ENCODE measurements at regions not wholly inside any gene's neighbourhood (a gene's known extent, or its start where the extent isn't known, plus 50 kb on each side); places are given as distances from the start of the nearest gene placed in this dataset.

DNA sequence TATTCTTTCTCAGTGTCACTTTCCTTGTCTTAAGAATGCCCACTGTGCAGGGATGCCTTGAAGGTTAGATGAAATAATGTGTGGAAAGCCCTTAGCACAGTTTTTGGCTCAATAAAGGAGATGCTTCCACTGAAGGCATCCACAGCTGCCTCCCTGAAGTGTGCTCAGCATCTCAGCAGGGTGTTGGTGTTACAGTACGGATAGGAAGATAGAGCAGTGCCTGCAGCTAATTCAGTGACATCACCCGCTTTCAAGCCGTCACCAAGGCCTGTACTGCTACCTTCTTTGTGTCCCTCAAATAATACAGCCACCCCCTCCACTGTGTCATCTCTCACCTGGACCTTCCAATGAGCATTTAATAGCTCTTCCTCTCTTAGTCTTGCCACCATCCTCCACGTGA lies 59.0 kb downstream of the NDUFS5 start:
- DNase-seq (ENCODE audit: low spot score in 2 of 2), result no peak
- TF ChIP-seq POLR2A (IDR thresholded peaks at IDR 0.05), result no peak
- no peak for TF ChIP-seq CTCF (IDR thresholded peaks at IDR 0.05)
- H3K4me3 ChIP-seq (ENCODE audit: low read depth, poor library complexity, severe bottlenecking), result no peak overlapping the region
- WGBS, 2 donors, result 72 to 80% methylated on average over 4 of the region's 4 CpGs
- intact Hi-C loops (cut with DNase I; ENCODE audit: low total_unique reads), result no loop called here

GRCh38 chr1:39086386-39086785 lies 60.2 kb downstream of the NDUFS5 start:
- intact Hi-C loops (cut with DNase I; ENCODE audit: low total_unique reads), result no loop called here
- H3K4me3 ChIP-seq (ENCODE audit: low read depth, poor library complexity, severe bottlenecking), result no peak overlapping the region
- DNase-seq (ENCODE audit: low spot score in 2 of 2), result no peak
- TF ChIP-seq CTCF (IDR thresholded peaks at IDR 0.05) (no peak), POLR2A (IDR thresholded peaks at IDR 0.05) (no peak)
- WGBS, 2 donors, result 42 to 57% methylated on average over 3 of the region's 3 CpGs

- intact Hi-C loops (cut with DNase I; ENCODE audit: low total_unique reads), result no loop called here
These were observed 60.8 kb downstream of the NDUFS5 start for GRCh38 chr1:39086865-39087409.

DNA sequence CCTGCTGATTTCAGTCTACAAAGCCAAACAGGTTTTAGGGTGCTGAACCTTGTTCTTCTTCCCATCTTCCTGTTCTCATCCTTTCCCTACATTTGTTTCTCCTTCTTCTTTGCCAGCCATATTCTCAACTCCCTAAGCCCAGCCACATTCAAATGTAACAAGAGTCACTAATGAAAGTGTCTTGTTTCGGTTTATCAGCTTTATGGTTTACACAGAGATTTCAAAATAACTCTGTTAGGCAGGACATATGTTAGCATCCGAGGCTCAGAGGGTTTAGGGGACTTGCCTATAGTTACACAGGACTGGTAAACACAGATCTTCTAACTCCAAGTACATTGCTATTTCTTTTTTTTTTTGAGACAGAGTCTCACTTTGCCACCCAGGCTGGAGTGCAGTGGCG lies 61.3 kb downstream of the NDUFS5 start:
- 80 to 86% methylated on average over 3 of the region's 3 CpGs for WGBS, 2 donors
- TF ChIP-seq POLR2A (IDR thresholded peaks at IDR 0.05), result no peak
- no peak for TF ChIP-seq CTCF (IDR thresholded peaks at IDR 0.05)
- no peak for DNase-seq (ENCODE audit: low spot score in 2 of 2)
- H3K4me3 ChIP-seq (ENCODE audit: low read depth, poor library complexity, severe bottlenecking), result no peak overlapping the region
- intact Hi-C loops (cut with DNase I; ENCODE audit: low total_unique reads), result no loop called here

More at GRCh38 chr1:39086865-39087409, 60.8 kb downstream of the NDUFS5 start:
- 61% methylated on average over 7 of the region's 7 CpGs for WGBS, 2 donors
- TF ChIP-seq POLR2A (IDR thresholded peaks at IDR 0.05) (no peak), CTCF (IDR thresholded peaks at IDR 0.05) (no peak)
- no peak for DNase-seq (ENCODE audit: low spot score in 2 of 2)
- no peak overlapping the region for H3K4me3 ChIP-seq (ENCODE audit: low read depth, poor library complexity, severe bottlenecking)

DNA sequence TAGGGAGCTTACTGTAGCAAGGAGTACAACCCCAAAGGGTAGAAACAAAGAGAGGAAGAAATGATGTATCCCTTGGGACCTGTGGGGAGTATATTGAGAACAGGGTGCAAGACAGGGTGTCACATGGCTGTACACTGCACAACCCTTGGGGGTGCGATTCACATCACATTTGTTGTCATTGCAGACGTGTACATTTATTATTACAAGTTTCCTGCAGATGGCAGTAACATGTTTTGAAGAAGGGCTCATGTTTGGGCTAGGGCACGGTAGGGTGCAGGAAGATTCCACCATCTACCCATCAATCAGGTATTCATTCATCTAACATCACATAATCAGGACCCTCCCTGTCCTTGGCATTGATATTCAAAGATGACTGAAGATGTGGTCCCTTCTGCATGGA lies 62.5 kb downstream of the NDUFS5 start:
- no peak overlapping the region for H3K4me3 ChIP-seq (ENCODE audit: low read depth, poor library complexity, severe bottlenecking)
- 82 to 88% methylated on average over 3 of the region's 3 CpGs for WGBS, 2 donors
- intact Hi-C loops (cut with DNase I; ENCODE audit: low total_unique reads), result no loop called here
- no peak for DNase-seq (ENCODE audit: low spot score in 2 of 2)
- TF ChIP-seq POLR2A (IDR thresholded peaks at IDR 0.05) (no peak), CTCF (IDR thresholded peaks at IDR 0.05) (no peak)

GRCh38 chr1:39089931-39090521 lies 63.9 kb downstream of the NDUFS5 start:
- intact Hi-C loops (cut with DNase I; ENCODE audit: low total_unique reads), result no loop called here
- WGBS, 2 donors, result 22 to 33% methylated on average over 3 of the region's 3 CpGs
- TF ChIP-seq POLR2A (IDR thresholded peaks at IDR 0.05) (no peak), CTCF (IDR thresholded peaks at IDR 0.05) (no peak)
- no peak overlapping the region for H3K4me3 ChIP-seq (ENCODE audit: low read depth, poor library complexity, severe bottlenecking)
- no peak for DNase-seq (ENCODE audit: low spot score in 2 of 2)
